ENCODE measurements at regions not wholly inside any gene's neighbourhood (a gene's known extent, or its start where the extent isn't known, plus 50 kb on each side); places are given as distances from the start of the nearest gene placed in this dataset.
"Not testable (repeated sequence)": the region's sequence is repeated elsewhere in the genome, so short reads cannot be mapped to it uniquely, and the experiment has no call there.

DNA sequence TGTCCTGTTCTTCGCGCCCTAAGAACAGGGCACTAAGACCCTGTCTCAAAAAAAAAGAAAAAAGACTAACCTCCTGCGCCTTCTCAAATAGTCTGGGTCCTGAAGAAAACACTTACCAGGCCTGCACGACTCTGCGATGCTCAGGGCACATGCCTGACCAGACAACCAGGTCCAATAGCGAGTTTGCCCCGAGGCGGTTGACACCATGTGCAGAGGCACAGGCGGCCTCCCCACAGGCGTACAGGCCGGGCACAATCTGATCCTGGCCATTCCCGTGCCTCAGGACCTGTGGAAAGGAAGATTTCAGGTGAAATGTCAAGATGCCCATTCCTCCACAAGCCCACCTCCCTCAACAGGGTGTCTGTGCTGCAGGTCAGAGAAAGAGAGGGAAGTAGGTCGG, 65.9 kb upstream of the TNK2 start:
- not testable (repeated sequence) for DNase-seq (ENCODE audit: low read depth in 2 of 2)

DNA sequence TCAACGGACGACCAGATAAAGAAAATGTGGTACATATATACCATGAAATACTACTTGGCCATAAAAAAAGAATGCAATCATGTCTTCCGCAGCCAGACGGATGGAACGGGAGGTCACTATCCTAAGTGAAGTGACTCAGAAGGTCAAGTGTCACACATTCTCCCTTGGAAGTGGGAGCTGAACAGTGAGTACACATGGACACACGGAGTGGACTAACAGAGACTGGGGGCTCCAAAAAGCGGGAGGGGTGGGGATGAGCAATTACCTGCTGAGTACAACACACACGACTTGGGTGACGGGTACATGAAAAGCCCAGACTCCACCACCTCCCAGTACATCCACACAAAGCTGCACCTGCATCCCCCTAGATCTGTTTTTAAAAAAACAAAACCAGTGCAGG, 62.5 kb upstream of the TNK2 start:
- not testable (repeated sequence) for DNase-seq (ENCODE audit: low read depth in 2 of 2)

DNA sequence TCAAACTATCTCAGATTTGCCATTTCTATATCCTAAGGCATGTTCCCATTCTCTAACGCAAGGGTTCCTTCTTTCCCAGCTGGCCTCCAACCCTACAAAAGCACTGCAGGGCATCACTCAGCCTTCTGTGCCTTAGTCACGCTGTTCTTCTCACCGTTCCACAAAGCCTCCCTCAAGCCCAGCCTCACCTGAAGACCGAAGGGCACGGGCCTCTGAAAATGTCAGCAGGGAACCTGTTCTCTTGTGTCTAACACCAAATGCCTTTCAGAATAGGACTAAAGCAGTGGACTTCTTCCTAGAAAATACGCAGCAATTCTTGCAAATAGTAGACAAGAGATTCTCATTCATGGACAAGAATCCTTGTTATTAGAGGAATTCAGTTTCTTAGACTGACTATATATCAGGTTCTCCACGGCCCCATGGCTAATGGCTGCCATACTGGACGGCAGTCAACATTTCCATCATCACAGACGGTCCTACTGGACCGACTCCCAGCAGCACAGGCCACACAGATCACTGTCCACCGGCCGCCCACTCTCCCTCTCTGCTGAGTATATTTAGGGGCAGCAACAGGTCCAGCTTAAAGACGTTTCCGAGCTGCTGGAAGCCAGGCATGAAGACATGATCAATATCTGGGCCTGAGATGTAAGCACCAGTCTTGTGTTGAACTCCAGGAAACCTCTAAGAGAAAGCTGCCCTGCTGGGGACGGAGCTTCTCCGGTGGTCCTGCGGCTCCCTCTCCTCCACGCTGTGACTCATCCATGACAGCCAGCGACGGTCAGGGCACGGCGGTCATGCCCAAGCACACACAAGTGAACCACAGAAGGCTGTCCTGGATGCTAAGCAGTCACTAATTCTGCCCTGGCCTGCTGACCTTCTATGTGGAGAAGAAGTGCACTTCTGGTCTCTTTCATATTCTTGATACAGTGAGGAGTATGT, 61.8 kb upstream of the TNK2 start:
- not testable (repeated sequence) for DNase-seq (ENCODE audit: low read depth in 2 of 2)

DNA sequence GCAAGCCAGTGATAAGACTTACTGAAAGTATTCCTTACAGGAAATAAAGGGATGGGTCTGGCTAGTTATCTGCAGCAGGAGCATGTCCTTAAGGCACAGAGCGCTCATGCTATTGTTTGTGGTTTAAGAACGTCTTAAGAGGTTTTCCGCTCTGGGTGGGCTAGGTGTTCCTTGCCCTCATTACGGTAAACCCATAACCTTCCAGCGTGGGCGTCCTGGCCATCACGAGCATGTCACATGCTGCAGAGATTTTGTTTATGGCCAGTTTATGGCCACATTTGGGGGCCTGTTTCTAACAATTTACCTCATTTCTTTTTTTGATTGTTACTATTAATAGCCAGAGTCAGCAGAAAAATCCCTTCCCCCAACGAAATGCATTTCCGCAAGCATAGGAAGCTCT, 61.0 kb upstream of the TNK2 start:
- not testable (repeated sequence) for DNase-seq (ENCODE audit: low read depth in 2 of 2)

- DNase-seq (ENCODE audit: low read depth in 2 of 2): not testable (repeated sequence)
Measured at GRCh38 chr3:195968104-195968503, 59.8 kb upstream of the TNK2 start.

DNA sequence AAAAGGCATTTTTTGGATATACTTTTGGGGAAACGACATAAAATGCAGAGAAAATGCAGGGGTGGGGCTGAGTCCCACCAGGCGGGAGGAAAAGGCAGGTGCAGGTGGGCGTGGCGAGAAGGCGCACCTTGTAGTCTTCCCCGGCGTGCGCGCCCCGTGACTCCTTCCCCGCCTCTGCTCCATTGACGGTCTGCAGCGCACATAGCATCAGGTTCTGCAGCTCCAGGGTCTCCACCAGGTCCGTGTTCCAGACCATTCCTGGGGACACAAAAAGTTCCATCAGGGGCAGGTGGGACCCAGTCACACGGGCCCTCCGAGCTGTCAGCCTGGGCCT, 59.0 kb upstream of the TNK2 start:
- not testable (repeated sequence) for DNase-seq (ENCODE audit: low read depth in 2 of 2)

- not testable (repeated sequence) for DNase-seq (ENCODE audit: low read depth in 2 of 2)
Measured at GRCh38 chr3:195966563-195967386, 58.4 kb upstream of the TNK2 start.

DNA sequence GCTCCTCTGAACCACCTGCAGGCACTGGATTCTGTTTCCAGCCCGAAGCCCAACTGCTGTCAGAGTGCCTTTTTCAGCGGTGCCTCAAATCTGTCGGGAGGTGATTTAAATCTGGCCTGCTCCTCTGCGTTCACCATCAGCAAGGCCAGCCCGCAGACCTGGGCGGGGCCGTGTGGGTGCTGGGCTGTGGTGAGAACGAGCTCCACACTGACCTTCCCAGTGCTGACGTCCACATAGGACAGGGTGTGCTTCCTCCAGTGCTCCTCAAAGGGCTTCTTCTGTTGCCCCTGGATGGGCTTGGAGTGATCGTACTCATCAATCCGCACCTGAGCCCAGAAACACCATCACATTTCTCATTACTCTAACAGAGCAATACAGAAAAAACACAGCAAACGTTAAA, 56.9 kb upstream of the TNK2 start:
- not testable (repeated sequence) for DNase-seq (ENCODE audit: low read depth in 2 of 2)

- not testable (repeated sequence) for DNase-seq (ENCODE audit: low read depth in 2 of 2)
Measured at GRCh38 chr3:195964318-195965107, 56.2 kb upstream of the TNK2 start.

DNA sequence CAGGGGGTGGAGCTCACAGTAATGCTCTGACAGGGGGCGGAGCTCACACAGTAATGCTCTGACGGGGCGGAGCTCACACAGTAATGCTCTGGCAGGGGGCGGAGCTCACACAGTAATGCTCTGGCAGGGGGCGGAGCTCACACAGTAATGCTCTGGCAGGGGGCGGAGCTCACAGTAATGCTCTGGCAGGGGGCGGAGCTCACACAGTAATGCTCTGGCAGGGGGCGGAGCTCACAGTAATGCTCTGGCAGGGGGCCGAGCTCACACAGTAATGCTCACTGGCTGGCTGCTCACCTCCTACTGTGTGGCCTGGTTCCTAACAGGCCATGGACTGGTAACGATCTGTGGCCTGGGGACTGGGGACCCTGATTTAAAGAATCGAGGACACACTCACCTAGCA, 53.9 kb upstream of the TNK2 start:
- DNase-seq (ENCODE audit: low read depth in 2 of 2): not testable (repeated sequence)

- peak in 1 of 2 experiments; percentile 16 for DNase-seq (ENCODE audit: low read depth in 2 of 2)
Measured at GRCh38 chr3:195960971-195961775, 52.8 kb upstream of the TNK2 start.

- not testable (repeated sequence) for DNase-seq (ENCODE audit: low read depth in 2 of 2)
Measured at GRCh38 chr3:195960164-195960563, 51.8 kb upstream of the TNK2 start.

- not testable (repeated sequence) for DNase-seq (ENCODE audit: low read depth in 2 of 2)
Measured at GRCh38 chr3:195959367-195960157, 51.2 kb upstream of the TNK2 start.

GRCh38 chr3:195958736-195959135, 50.4 kb upstream of the TNK2 start:
- not testable (repeated sequence) for DNase-seq (ENCODE audit: low read depth in 2 of 2)
